Osteocyte (in vitro differentiated cells): ENCODE measurements at regions not wholly inside any gene's neighbourhood (a gene's known extent, or its start where the extent isn't known, plus 50 kb on each side); places are given as distances from the start of the nearest gene placed in this dataset.

Source experiments
- DNase-seq: peaks from one replicate; pipeline ENCODE4 v3.0.0; 2021; ENCODE audit warnings: mixed read lengths; ENCODE audit not compliant: unreplicated experiment; ENCODE audit errors: extremely low spot score
- H3K27ac Mint-ChIP-seq: one replicate; pipeline ENCODE4 v1.8.0; 2021; ENCODE audit warnings: mild to moderate bottlenecking, mixed read lengths; ENCODE audit not compliant: unreplicated experiment
- H3K27me3 Mint-ChIP-seq: one replicate; pipeline ENCODE4 v1.8.0; 2021; ENCODE audit warnings: mixed read lengths; ENCODE audit not compliant: unreplicated experiment
- H3K36me3 Mint-ChIP-seq: one replicate; pipeline ENCODE4 v1.8.0; 2021; ENCODE audit warnings: mixed read lengths; ENCODE audit not compliant: unreplicated experiment
- H3K4me1 Mint-ChIP-seq: one replicate; pipeline ENCODE4 v1.8.0; 2021; ENCODE audit warnings: mixed read lengths; ENCODE audit not compliant: unreplicated experiment
- H3K4me3 Mint-ChIP-seq: one replicate; pipeline ENCODE4 v1.8.0; 2021; ENCODE audit warnings: mild to moderate bottlenecking, moderate library complexity, mixed read lengths; ENCODE audit not compliant: unreplicated experiment
- H3K9me3 Mint-ChIP-seq: one replicate; pipeline ENCODE4 v1.8.0; 2021; ENCODE audit warnings: mixed read lengths; ENCODE audit not compliant: unreplicated experiment
- TF ChIP-seq, protein P1 (sequence below): fragments of 200-600 bp; sonication (generic); IDR thresholded peaks from 2 replicates; pipeline ENCODE4 v1.5.0; 2021; ENCODE audit warnings: antibody characterized with exemption, mild to moderate bottlenecking, moderate library complexity

DNA sequence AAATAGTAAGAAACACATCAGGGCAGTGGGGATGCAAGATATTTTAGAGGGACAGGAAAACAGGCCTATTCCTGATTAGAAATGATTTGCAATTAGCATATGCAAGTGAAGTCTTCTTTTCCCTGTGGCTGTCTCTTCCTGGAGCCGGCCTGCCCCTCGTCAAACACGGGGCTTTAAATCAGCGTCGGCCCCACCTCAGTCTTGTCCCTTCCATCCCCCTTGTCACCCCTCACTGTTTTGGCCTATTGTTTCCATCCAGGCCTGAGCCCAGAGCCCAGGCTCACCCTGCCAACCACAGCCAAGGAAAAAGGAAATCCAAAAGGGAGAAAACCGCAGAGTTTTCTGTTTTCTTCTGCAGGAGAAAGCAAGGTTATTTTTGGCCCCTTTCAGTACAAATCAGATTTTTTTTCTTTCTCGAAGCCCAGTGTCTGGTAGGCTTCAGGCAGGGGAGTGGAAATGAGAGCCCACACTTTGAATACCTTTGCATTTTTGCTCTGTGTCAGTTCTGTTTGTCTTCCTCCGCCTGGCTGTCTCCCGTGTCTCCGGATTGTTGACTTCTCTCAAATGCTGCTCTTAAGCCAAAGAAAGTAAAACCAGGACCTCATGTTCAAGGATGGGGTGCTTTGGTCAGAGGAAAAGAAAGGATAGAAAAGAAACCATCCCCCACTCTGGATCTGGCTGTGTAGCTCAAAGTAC, 399.9 kb upstream of the CDH11 start:
- Mint-ChIP-seq H3K36me3 (peaks cover 3% of the 10 kb centered on the region), H3K4me1 (peaks cover 46% of the 10 kb centered on the region), H3K27me3 (no peaks in the 10 kb centered on the region), H3K27ac (peak overlapping the region; percentile 69), H3K4me3 (no peak overlapping the region), H3K9me3 (no peaks in the 10 kb centered on the region)
- TF ChIP-seq, protein P1, sequence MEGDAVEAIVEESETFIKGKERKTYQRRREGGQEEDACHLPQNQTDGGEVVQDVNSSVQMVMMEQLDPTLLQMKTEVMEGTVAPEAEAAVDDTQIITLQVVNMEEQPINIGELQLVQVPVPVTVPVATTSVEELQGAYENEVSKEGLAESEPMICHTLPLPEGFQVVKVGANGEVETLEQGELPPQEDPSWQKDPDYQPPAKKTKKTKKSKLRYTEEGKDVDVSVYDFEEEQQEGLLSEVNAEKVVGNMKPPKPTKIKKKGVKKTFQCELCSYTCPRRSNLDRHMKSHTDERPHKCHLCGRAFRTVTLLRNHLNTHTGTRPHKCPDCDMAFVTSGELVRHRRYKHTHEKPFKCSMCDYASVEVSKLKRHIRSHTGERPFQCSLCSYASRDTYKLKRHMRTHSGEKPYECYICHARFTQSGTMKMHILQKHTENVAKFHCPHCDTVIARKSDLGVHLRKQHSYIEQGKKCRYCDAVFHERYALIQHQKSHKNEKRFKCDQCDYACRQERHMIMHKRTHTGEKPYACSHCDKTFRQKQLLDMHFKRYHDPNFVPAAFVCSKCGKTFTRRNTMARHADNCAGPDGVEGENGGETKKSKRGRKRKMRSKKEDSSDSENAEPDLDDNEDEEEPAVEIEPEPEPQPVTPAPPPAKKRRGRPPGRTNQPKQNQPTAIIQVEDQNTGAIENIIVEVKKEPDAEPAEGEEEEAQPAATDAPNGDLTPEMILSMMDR, result no peak
- no peak for DNase-seq

DNA sequence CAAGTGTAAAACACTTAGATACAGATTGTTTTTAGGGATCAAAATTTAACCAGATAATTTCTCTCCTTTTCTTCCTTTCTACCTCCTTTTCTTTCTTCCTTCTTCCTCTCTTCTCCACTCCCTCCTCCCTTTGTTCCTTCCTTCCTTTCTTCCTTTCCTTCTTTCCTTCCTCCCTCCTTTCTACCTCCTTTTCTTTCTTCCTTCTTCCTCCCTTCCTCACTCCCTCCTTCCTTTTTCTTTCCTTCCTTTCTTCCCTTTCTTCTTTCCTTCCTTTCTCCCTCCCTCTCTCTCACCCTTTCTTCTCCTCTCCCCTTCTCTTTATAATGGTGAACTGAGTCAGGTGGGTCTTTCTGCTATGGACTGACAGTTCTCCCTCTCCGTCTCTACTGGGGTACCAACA, 397.5 kb upstream of the CDH11 start:
- Mint-ChIP-seq H3K36me3 (no peaks in the 10 kb centered on the region), H3K27ac (no peak overlapping the region), H3K4me1 (peaks cover 43% of the 10 kb centered on the region), H3K4me3 (no peak overlapping the region), H3K27me3 (no peaks in the 10 kb centered on the region), H3K9me3 (no peaks in the 10 kb centered on the region)
- TF ChIP-seq, protein P1, result no peak
- no peak for DNase-seq

DNA sequence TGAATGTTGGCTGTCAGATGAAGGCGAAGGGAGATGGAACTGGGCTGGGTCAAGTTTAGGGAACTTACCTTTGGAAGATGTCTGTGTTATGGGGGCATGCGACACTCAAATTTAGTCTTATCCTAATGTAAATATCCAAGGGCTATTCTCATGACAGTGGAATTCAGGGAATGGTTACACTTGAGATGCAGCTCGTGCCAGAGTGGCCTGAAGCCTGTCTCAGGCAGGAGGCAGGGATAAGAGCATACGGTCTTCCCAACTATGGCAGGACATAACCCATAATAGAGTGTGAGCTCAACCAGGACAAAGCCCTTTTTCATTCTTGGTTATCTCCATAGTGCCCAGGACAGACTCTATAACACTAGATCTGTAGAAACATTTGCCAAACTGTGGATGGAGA, 393.3 kb upstream of the CDH11 start:
- Mint-ChIP-seq H3K4me3 (no peak overlapping the region), H3K4me1 (peaks cover 25% of the 10 kb centered on the region), H3K27me3 (no peaks in the 10 kb centered on the region), H3K9me3 (no peaks in the 10 kb centered on the region), H3K36me3 (no peaks in the 10 kb centered on the region), H3K27ac (no peak overlapping the region)
- TF ChIP-seq, protein P1, result no peak
- no peak for DNase-seq

DNA sequence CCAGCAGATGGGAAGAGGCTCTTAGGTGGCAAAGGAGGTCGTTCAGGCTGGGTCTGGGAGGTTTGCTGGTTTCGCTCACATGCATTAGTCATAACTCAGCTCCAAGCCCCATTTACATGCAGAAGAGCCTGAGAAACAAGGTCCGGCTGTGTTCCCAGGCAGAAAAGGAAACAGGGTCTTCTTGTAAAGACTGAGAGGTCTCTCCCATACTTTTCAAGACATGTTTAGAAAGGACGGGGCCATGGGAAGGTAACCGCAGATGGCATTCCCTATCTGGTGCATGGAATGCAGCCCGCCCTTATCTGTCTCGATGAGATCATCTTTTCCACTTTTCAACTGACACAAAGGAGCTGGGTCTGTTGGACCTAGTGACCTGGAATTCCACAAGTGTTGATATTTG, 389.0 kb upstream of the CDH11 start:
- Mint-ChIP-seq H3K4me1 (peaks cover 19% of the 10 kb centered on the region), H3K4me3 (no peak overlapping the region), H3K36me3 (no peaks in the 10 kb centered on the region), H3K27me3 (no peaks in the 10 kb centered on the region), H3K27ac (peak overlapping the region; percentile 46), H3K9me3 (no peaks in the 10 kb centered on the region)
- TF ChIP-seq, protein P1, result no peak
- DNase-seq, result peak; percentile 40

DNA sequence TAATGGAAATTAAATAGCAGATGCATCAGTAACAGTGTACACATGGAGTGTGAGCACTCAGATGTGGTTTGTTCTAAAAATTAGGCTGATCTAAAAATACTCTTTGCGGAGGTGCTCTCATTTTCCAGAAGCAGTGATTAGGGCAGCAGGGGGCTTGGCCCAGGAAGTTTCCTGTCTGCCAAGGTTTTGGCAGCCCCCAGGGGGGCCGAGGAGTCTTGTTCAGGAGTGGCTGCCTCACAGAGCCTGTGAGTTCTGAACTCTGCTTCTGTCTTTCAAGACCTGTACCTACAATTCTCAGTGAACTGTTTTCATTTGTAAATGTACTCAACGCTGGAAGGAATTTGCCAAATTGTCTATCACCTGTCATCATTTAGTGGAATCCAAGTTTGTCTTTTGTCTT, 388.4 kb upstream of the CDH11 start:
- H3K4me1 Mint-ChIP-seq, result peaks cover 16% of the 10 kb centered on the region
- peak overlapping the region; percentile 46 for H3K27ac Mint-ChIP-seq
- H3K4me3 Mint-ChIP-seq, result no peak overlapping the region
- TF ChIP-seq, protein P1, result no peak
- DNase-seq, result peak; percentile 38
- no peaks in the 10 kb centered on the region for H3K9me3 Mint-ChIP-seq
- no peaks in the 10 kb centered on the region for H3K27me3 Mint-ChIP-seq
- no peaks in the 10 kb centered on the region for H3K36me3 Mint-ChIP-seq
